GM06990 (cell line): ENCODE measurements at regions not wholly inside any gene's neighbourhood (a gene's known extent, or its start where the extent isn't known, plus 50 kb on each side); places are given as distances from the start of the nearest gene placed in this dataset.

Experiments used
- DNase-seq: peaks from one replicate; pipeline ENCODE4 v3.0.0-alpha.2; 2011; ENCODE audit not compliant: insufficient read length; ENCODE audit errors: extremely low read depth
- H3K27me3 ChIP-seq: replicated peaks from 2 replicates; pipeline ENCODE4 v1.6.0; 2011; ENCODE audit warnings: low read length; ENCODE audit not compliant: control insufficient read depth, insufficient read depth
- H3K36me3 ChIP-seq: 2 replicates; pipeline ENCODE4 v1.5.1; 2011; ENCODE audit warnings: low read length; ENCODE audit not compliant: control insufficient read depth, insufficient read depth
- H3K4me3 ChIP-seq: replicated peaks from 2 replicates; pipeline ENCODE4 v1.5.1; 2011; ENCODE audit warnings: low read depth, mild to moderate bottlenecking, control low read depth, low read length
- TF ChIP-seq, protein P1 (sequence below): IDR thresholded peaks from 2 replicates; pipeline ENCODE4 v1.5.1; 2011; ENCODE audit warnings: low read length, control low read depth, mild to moderate bottlenecking, inconsistent platforms; ENCODE audit not compliant: insufficient read depth, poor library complexity, severe bottlenecking

DNA sequence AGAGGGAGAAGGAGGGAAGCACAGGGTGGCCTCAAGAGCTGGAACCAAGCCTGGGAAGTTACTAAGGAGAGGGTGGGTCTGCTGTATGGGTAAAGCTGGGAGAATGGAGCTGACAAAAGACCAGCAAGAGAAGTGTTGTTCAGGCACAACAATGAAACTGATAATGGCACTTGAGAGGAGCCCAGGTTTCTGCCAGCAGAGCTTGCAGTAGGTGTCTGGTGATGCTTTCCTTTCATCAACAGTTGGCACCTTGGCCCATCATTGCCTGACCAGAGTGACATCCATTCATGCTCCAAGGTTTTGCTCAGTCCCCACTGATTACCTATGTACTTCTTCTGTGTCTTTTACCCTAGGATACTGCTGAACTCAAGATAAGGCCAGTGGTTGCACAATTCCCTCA, 92.9 kb upstream of the CXCR4 start:
- TF ChIP-seq, protein P1, sequence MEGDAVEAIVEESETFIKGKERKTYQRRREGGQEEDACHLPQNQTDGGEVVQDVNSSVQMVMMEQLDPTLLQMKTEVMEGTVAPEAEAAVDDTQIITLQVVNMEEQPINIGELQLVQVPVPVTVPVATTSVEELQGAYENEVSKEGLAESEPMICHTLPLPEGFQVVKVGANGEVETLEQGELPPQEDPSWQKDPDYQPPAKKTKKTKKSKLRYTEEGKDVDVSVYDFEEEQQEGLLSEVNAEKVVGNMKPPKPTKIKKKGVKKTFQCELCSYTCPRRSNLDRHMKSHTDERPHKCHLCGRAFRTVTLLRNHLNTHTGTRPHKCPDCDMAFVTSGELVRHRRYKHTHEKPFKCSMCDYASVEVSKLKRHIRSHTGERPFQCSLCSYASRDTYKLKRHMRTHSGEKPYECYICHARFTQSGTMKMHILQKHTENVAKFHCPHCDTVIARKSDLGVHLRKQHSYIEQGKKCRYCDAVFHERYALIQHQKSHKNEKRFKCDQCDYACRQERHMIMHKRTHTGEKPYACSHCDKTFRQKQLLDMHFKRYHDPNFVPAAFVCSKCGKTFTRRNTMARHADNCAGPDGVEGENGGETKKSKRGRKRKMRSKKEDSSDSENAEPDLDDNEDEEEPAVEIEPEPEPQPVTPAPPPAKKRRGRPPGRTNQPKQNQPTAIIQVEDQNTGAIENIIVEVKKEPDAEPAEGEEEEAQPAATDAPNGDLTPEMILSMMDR: no peak
- H3K36me3 ChIP-seq: no peaks in the 10 kb centered on the region
- no peak overlapping the region for H3K4me3 ChIP-seq
- no peak for DNase-seq
- no peaks in the 10 kb centered on the region; the same call in 1 of the 2 replicates for H3K27me3 ChIP-seq

DNA sequence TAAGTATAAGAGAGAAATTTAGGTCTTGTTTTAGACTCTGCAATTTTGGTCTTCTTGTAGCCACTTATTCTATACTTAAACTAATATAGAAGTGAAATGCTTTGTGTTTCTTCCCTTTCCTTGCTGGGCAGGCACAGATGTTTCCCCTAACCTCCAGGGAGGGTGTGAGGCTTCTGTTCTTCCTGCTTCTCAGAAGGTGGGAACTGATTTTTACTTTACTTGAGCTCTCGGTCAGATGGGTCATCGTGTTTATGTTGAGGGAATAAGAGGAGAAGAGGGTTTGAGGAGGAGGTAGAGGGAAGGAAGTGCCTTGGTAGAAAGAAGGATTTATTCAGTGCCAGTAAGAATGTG, 92.5 kb upstream of the CXCR4 start:
- TF ChIP-seq, protein P1: no peak
- H3K4me3 ChIP-seq: no peak overlapping the region
- DNase-seq: no peak
- H3K27me3 ChIP-seq: no peaks in the 10 kb centered on the region; the same call in 1 of the 2 replicates
- no peaks in the 10 kb centered on the region for H3K36me3 ChIP-seq

GRCh38 chr2:136209561-136210454, 91.9 kb upstream of the CXCR4 start:
- DNase-seq: no peak
- Histone ChIP-seq H3K36me3 (no peaks in the 10 kb centered on the region), H3K4me3 (no peak overlapping the region), H3K27me3 (no peaks in the 10 kb centered on the region; the same call in 1 of the 2 replicates)
- TF ChIP-seq, protein P1: no peak

DNA sequence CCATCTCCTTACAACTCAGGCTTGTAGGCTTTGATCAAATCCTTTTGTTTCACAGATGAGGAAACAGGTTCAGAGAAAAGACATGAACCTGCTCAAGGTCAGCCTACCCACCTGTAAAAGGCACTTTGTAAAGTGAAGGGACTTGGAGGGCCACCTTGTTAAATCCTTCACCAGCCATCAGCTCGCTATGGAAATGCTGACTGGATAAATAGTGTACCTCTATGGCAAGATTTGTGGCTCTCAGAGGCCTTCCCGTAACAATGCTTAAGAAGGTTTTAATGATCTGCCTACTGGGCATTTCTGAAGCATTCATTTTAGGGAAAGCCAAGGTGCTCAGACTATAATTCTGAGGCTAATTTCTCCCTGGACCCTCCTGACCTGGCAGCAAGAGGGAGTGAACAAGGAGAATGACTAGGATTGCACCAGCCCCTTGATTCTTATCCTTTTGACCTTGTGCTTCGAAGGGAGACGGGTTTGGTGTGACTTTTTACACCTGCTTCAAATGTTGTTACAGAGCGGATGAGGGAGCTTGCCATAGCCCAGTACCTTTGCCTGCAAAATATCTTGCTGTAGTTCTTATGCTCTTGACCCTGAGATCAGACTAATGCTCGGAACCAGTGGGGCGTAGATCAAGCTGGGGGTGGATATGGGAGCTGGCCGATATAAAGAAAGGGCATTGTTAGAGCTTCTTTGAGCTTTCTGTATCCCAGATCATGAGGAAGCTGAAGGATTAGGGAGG, 90.9 kb upstream of the CXCR4 start:
- TF ChIP-seq, protein P1: no peak
- DNase-seq: no peak
- Histone ChIP-seq H3K4me3 (no peak overlapping the region), H3K36me3 (no peaks in the 10 kb centered on the region), H3K27me3 (no peaks in the 10 kb centered on the region)

DNA sequence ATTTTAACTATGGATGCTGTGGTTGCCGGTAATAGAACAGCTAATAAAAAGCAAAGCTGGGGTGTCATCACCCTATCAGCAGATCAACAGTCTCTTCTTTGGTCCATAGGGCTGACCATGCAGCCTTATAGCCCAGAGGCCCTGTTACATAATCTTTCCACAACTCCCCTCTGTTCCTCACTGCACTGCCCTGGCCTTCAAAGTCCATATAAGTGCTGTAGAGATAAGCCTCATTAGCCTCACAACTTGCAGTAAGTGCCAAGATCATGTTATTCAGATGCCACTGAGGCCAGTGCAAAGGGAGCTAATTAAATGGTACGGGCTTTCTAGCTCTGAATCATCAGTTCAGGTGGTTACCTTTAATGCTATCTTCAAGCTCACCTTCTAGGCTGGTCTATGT, 89.7 kb upstream of the CXCR4 start:
- TF ChIP-seq, protein P1: no peak
- no peaks in the 10 kb centered on the region for H3K27me3 ChIP-seq
- no peaks in the 10 kb centered on the region for H3K36me3 ChIP-seq
- no peak overlapping the region for H3K4me3 ChIP-seq
- no peak for DNase-seq
